ENCODE measurements at regions not wholly inside any gene's neighbourhood (a gene's known extent, or its start where the extent isn't known, plus 50 kb on each side); places are given as distances from the start of the nearest gene placed in this dataset.

- DNase-seq: no peak
Measured at GRCh38 chr11:112597286-112597790, 336.7 kb upstream of the PLET1 start.

- DNase-seq: no peak
Measured at GRCh38 chr11:112599265-112599664, 338.6 kb upstream of the PLET1 start.

GRCh38 chr11:112599856-112600533 is 339.3 kb upstream of the PLET1 start:
- no peak for DNase-seq

GRCh38 chr11:112605093-112605666 is 344.5 kb upstream of the PLET1 start:
- DNase-seq: no peak

- no peak for DNase-seq
Measured at GRCh38 chr11:112606656-112607055, 346.0 kb upstream of the PLET1 start.

- no peak for DNase-seq
Measured at GRCh38 chr11:112608509-112608908, 347.8 kb upstream of the PLET1 start.

- no peak for DNase-seq
Measured at GRCh38 chr11:112610494-112610893, 349.8 kb upstream of the PLET1 start.

GRCh38 chr11:112610996-112611750 is 350.0 kb upstream of the NCAM1 start:
- no peak for DNase-seq

- DNase-seq: no peak
Measured at GRCh38 chr11:112611771-112612170, 349.4 kb upstream of the NCAM1 start.

- DNase-seq: no peak
Measured at GRCh38 chr11:112612250-112612849, 348.9 kb upstream of the NCAM1 start.

GRCh38 chr11:112613051-112613972 is 347.9 kb upstream of the NCAM1 start:
- DNase-seq: no peak

- no peak for DNase-seq
Measured at GRCh38 chr11:112614605-112615004, 346.6 kb upstream of the NCAM1 start.

- no peak for DNase-seq
Measured at GRCh38 chr11:112615238-112615637, 346.0 kb upstream of the NCAM1 start.

- DNase-seq: no peak
Measured at GRCh38 chr11:112615891-112616290, 345.3 kb upstream of the NCAM1 start.

GRCh38 chr11:112616327-112617097 is 344.7 kb upstream of the NCAM1 start:
- no peak for DNase-seq

- DNase-seq: no peak
Measured at GRCh38 chr11:112617098-112617425, 344.2 kb upstream of the NCAM1 start.

- DNase-seq: no peak
Measured at GRCh38 chr11:112617977-112618826, 343.0 kb upstream of the NCAM1 start.

GRCh38 chr11:112619106-112619505 is 342.1 kb upstream of the NCAM1 start:
- no peak for DNase-seq

GRCh38 chr11:112620621-112621394 is 340.4 kb upstream of the NCAM1 start:
- DNase-seq: no peak

GRCh38 chr11:112623057-112623456 is 338.2 kb upstream of the NCAM1 start:
- DNase-seq: no peak

All from activated effector memory CD4-positive, alpha-beta T cell treated with Interleukin-2 at 50 U/mL for 16 hours (primary cell).